H1 (cell line): ENCODE measurements at regions not wholly inside any gene's neighbourhood (a gene's known extent, or its start where the extent isn't known, plus 50 kb on each side); places are given as distances from the start of the nearest gene placed in this dataset.

ENCODE experiments used
- CTCF ChIA-PET: fragments of 300-600 bp; sonication (Branson Sonifier 250); formaldehyde crosslinking; loops from one replicate; lab custom pipeline; 2021; ENCODE audit not compliant: partially characterized antibody; lab: Charles Lee
- POLR2A ChIA-PET: fragments of 300-600 bp; sonication (Branson Sonifier 250); formaldehyde crosslinking; loops from one replicate; lab custom pipeline; 2021; ENCODE audit warnings: inconsistent platforms; ENCODE audit not compliant: partially characterized antibody; lab: Charles Lee
- DNase-seq, 2 experiments: peaks; one replicate each; pipeline versions ENCODE4 v3.0.0 to v3.0.0-alpha.2; 2010 to 2022; ENCODE audit warnings: low spot score in 2 of 2, low read depth in 1 of 2, mixed read lengths in 1 of 2
- FAIRE-seq: peaks from 2 replicates; lab custom pipeline; 2011; peaks lifted over from hg19 to GRCh38; lab: Jason Lieb, UNC
- H2AFZ ChIP-seq: 2 replicates; pipeline ENCODE4 v1.8.1; 2012; ENCODE audit warnings: low read length, inconsistent platforms
- H2AK5ac ChIP-seq: 2 replicates; pipeline ENCODE4 v1.6.1; 2013; ENCODE audit warnings: low read depth, low read length
- H2BK120ac ChIP-seq: replicated peaks from 2 replicates; pipeline ENCODE3; 2013; ENCODE audit warnings: low read depth, low read length, inconsistent platforms
- H2BK12ac ChIP-seq: 2 replicates; pipeline ENCODE4 v1.6.1; 2013; ENCODE audit warnings: low read depth, low read length
- H2BK15ac ChIP-seq: 2 replicates; pipeline ENCODE4 v1.6.1; 2013; ENCODE audit warnings: low read length
- H2BK20ac ChIP-seq: 2 replicates; pipeline ENCODE4 v1.6.1; 2013; ENCODE audit warnings: low read length
- H2BK5ac ChIP-seq: 2 replicates; pipeline ENCODE4 v1.6.1; 2013; ENCODE audit warnings: low read depth, low read length
- H3K14ac ChIP-seq: 2 replicates; pipeline ENCODE4 v1.6.1; 2013; ENCODE audit warnings: inconsistent platforms; ENCODE audit not compliant: insufficient read length
- H3K18ac ChIP-seq: 2 replicates; pipeline ENCODE4 v1.6.1; 2013; ENCODE audit warnings: low read length; ENCODE audit errors: extremely low read depth
- H3K23ac ChIP-seq: 2 replicates; pipeline ENCODE4 v1.6.1; 2013; ENCODE audit warnings: inconsistent platforms; ENCODE audit not compliant: insufficient read length
- H3K23me2 ChIP-seq: 2 replicates; pipeline ENCODE4 v1.6.1; 2013; ENCODE audit warnings: low read depth, low read length
- H3K27ac ChIP-seq: 2 replicates; pipeline ENCODE4 v1.6.1; 2011; ENCODE audit warnings: low read depth, low read length, inconsistent platforms
- H3K27me3 ChIP-seq, 4 experiments: replicated peaks in 1 of 4; 1 replicate in 1 of 4; 2 replicates in 3 of 4; pipeline versions ENCODE4 v1.6.1 to v1.8.1; 2011 to 2013; ENCODE audit warnings: low read length in 3 of 4, mild to moderate bottlenecking in 3 of 4, inconsistent platforms in 2 of 4, mixed read lengths in 2 of 4, moderate library complexity in 1 of 4; ENCODE audit not compliant: control insufficient read depth in 3 of 4, insufficient read depth in 3 of 4; ENCODE audit errors: extremely low read depth in 1 of 4
- H3K36me3 ChIP-seq, 4 experiments: 2 replicates each; pipeline versions ENCODE4 v1.6.1 to v1.8.1; 2011 to 2013; ENCODE audit warnings: mild to moderate bottlenecking in 4 of 4, low read length in 3 of 4, moderate library complexity in 2 of 4, control low read depth in 1 of 4, inconsistent platforms in 1 of 4; ENCODE audit not compliant: insufficient read depth in 4 of 4, control insufficient read depth in 2 of 4
- H3K4ac ChIP-seq: replicated peaks from 2 replicates; pipeline ENCODE3; 2013; ENCODE audit warnings: low read length, low read depth, mixed read lengths, inconsistent platforms; ENCODE audit not compliant: insufficient read length
- H3K4me1 ChIP-seq, 4 experiments: replicated peaks in 1 of 4; 1 replicate in 1 of 4; 2 replicates in 3 of 4; pipeline versions ENCODE4 v1.6.1 to v1.8.1; 2011 to 2013; ENCODE audit warnings: low read length in 3 of 4, inconsistent platforms in 2 of 4, mixed read lengths in 1 of 4; ENCODE audit not compliant: insufficient read depth in 4 of 4, control insufficient read depth in 3 of 4
- H3K4me2 ChIP-seq, 2 experiments: 2 replicates each; pipeline versions ENCODE4 v1.6.1 to v1.8.1; 2011 to 2013; ENCODE audit warnings: low read depth in 2 of 2, low read length in 2 of 2, control low read depth in 1 of 2, inconsistent platforms in 1 of 2, mild to moderate bottlenecking in 1 of 2; ENCODE audit not compliant: insufficient read depth in 1 of 2
- H3K4me3 ChIP-seq, 4 experiments: fragments of 200-600, 300-600 bp in 1 of 4; sonication (generic), shearing (Covaris generic), sonication (Bioruptor Twin) in 1 of 4; 2 replicates each; pipeline versions ENCODE4 v1.5.1 to v1.8.1; 2011 to 2016; ENCODE audit warnings: low read length in 4 of 4, low read depth in 3 of 4, control low read depth in 2 of 4, inconsistent platforms in 2 of 4, mild to moderate bottlenecking in 2 of 4, mixed read lengths in 1 of 4, moderate library complexity in 1 of 4; ENCODE audit not compliant: insufficient read depth in 2 of 4; ENCODE audit errors: extremely low read depth in 1 of 4
- H3K56ac ChIP-seq: replicated peaks from 2 replicates; pipeline ENCODE3; 2013; ENCODE audit warnings: low read depth, mild to moderate bottlenecking, mixed read lengths, low read length, inconsistent platforms; ENCODE audit not compliant: insufficient read length
- H3K79me1 ChIP-seq: 2 replicates; pipeline ENCODE4 v1.6.1; 2013; ENCODE audit warnings: low read depth, low read length, control low read depth
- H3K79me2 ChIP-seq, 2 experiments: 2 replicates each; pipeline versions ENCODE4 v1.6.1 to v1.8.1; 2012 to 2013; ENCODE audit warnings: low read length in 2 of 2, mild to moderate bottlenecking in 2 of 2, inconsistent platforms in 1 of 2; ENCODE audit not compliant: insufficient read depth in 2 of 2, control insufficient read depth in 1 of 2
- H3K9ac ChIP-seq, 4 experiments: replicated peaks in 1 of 4; 1 replicate in 1 of 4; 2 replicates in 3 of 4; pipeline versions ENCODE4 v1.6.1 to v1.8.1; 2011 to 2013; ENCODE audit warnings: low read depth in 3 of 4, low read length in 3 of 4, control low read depth in 2 of 4, mild to moderate bottlenecking in 2 of 4, moderate library complexity in 2 of 4, inconsistent platforms in 1 of 4; ENCODE audit errors: extremely low read depth in 1 of 4
- H3K9me3 ChIP-seq, 2 experiments: 2 replicates each; pipeline versions ENCODE4 v1.6.1 to v1.8.1; 2012 to 2013; ENCODE audit warnings: mild to moderate bottlenecking in 2 of 2, moderate library complexity in 2 of 2, control low read depth in 1 of 2, inconsistent platforms in 1 of 2, low read depth in 1 of 2, low read length in 1 of 2, mixed read lengths in 1 of 2; ENCODE audit not compliant: insufficient read depth in 2 of 2
- H4K20me1 ChIP-seq, 2 experiments: replicated peaks in 1 of 2; 2 replicates each; pipeline versions ENCODE3 to v1.8.1; 2011 to 2013; ENCODE audit warnings: inconsistent platforms in 2 of 2, low read length in 2 of 2, mild to moderate bottlenecking in 1 of 2; ENCODE audit not compliant: insufficient read depth in 2 of 2, control insufficient read depth in 1 of 2
- H4K5ac ChIP-seq: 2 replicates; pipeline ENCODE4 v1.6.1; 2013; ENCODE audit warnings: low read length, low read depth, mixed read lengths, inconsistent platforms; ENCODE audit not compliant: insufficient read length
- H4K8ac ChIP-seq: 2 replicates; pipeline ENCODE4 v1.8.0; 2013; ENCODE audit warnings: mild to moderate bottlenecking, moderate library complexity, low read length, inconsistent platforms; ENCODE audit not compliant: insufficient read depth; ENCODE audit errors: extremely low read depth
- H4K91ac ChIP-seq: replicated peaks from 2 replicates; pipeline ENCODE3; 2013; ENCODE audit warnings: low read length, mixed read lengths, inconsistent platforms; ENCODE audit not compliant: insufficient read length
- BRCA1 ChIP-seq: IDR thresholded peaks from 2 replicates; pipeline ENCODE4 v1.6.1; 2012; ENCODE audit warnings: low read depth, low read length, improper control_type of control experiment
- EP300 ChIP-seq, 2 experiments: IDR thresholded peaks; 1 replicate in 1 of 2; 2 replicates in 1 of 2; pipeline ENCODE4 v1.6.1; 2011 to 2012; ENCODE audit warnings: low read depth in 2 of 2, low read length in 2 of 2, mild to moderate bottlenecking in 2 of 2, borderline replicate concordance in 1 of 2, inconsistent platforms in 1 of 2, moderate library complexity in 1 of 2
- GTF2F1 ChIP-seq: IDR thresholded peaks from 2 replicates; pipeline ENCODE4 v1.6.1; 2012; ENCODE audit warnings: low read depth, low read length, improper control_type of control experiment, borderline replicate concordance
- JUN ChIP-seq: IDR thresholded peaks from 2 replicates; pipeline ENCODE4 v1.6.1; 2011; ENCODE audit warnings: low read depth, mild to moderate bottlenecking, improper control_type of control experiment, low read length
- RXRA ChIP-seq: IDR thresholded peaks from 2 replicates; pipeline ENCODE4 v1.6.1; 2011; ENCODE audit warnings: low read depth, mild to moderate bottlenecking, low read length, moderate library complexity; ENCODE audit not compliant: insufficient read depth
- TCF12 ChIP-seq: IDR thresholded peaks from 2 replicates; pipeline ENCODE4 v1.6.1; 2011; ENCODE audit warnings: low read depth, mild to moderate bottlenecking, low read length
- WGBS, 2 experiments: shearing (Covaris generic) in 1 of 2; methylation state at CpG; one replicate each; pipeline versions ENCODE4 v1.1.6 to v1.1.7; 2013 to 2015; ENCODE audit warnings: low lambda C conversion rate in 2 of 2, mixed read lengths in 2 of 2, inconsistent platforms in 1 of 2, low coverage in 1 of 2, missing lambda C conversion rate in 1 of 2; ENCODE audit not compliant: insufficient replicate concordance in 2 of 2, insufficient coverage in 1 of 2, insufficient read length in 1 of 2; ENCODE audit errors: extremely low coverage in 1 of 2, missing lambda C conversion rate in 1 of 2; 5-methylcytosine and 5-hydroxymethylcytosine counted together
- TF ChIP-seq, protein P1 (sequence below): IDR thresholded peaks from 2 replicates; pipeline ENCODE4 v1.6.1; 2011; ENCODE audit warnings: low read depth, mild to moderate bottlenecking, low read length; ENCODE audit not compliant: insufficient read depth

DNA sequence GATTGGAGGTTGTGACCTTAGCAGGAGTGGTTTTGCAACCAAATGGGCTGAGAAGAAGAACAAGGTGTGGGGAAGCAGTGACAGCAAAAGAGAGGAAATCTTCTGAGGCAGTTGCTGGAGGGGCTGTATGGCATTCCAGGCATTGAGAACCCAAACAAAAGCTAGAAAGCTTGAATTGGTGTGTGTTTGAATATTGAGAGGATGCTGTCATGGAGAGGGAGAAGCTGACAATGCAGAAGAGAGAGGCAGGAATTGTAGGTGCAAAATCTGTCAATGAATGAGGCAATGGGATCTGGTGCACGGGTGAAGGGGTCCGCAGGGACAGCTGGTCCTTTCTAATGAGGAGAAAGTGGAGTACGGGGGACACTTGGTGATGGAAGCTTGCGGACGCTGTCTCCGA, 123.4 kb downstream of the C11orf91 start:
- Histone ChIP-seq H3K4me1 (no peaks in the 10 kb centered on the region), H3K36me3 (no peaks in the 10 kb centered on the region), H4K20me1 (no peaks in the 10 kb centered on the region), H4K8ac (no peak overlapping the region), H3K9ac (no peak overlapping the region), H3K27me3 (no peaks in the 10 kb centered on the region), H2BK15ac (no peak overlapping the region), H3K56ac (no peak overlapping the region), H4K91ac (no peak overlapping the region), H3K23me2 (no peaks in the 10 kb centered on the region; the same call in 1 of the 2 replicates), H3K79me1 (no peaks in the 10 kb centered on the region), H3K4me3 (no peak overlapping the region), H2AFZ (no peak overlapping the region), H2BK20ac (no peak overlapping the region), H3K4ac (no peak overlapping the region), H3K18ac (no peak overlapping the region), H2AK5ac (no peak overlapping the region; the same call in 1 of the 2 replicates), H2BK12ac (no peak overlapping the region), H3K14ac (no peak overlapping the region), H3K79me2 (no peaks in the 10 kb centered on the region), H3K4me2 (no peak overlapping the region), H2BK120ac (no peak overlapping the region), H2BK5ac (no peak overlapping the region), H3K9me3 (peaks cover 3 to 6% of the 10 kb centered on the region in 2 experiments; a peak in 2 of 4 replicates), H3K23ac (no peak overlapping the region), H3K27ac (no peak overlapping the region), H4K5ac (no peak overlapping the region)
- no peak for DNase-seq
- ChIA-PET CTCF (interaction anchor here (0.6 to 2.0 kb wide), 7 partner anchors 8 to 512 kb away, joined by 3 to 4 read pairs (median 3); no protein-coding TSS in a partner anchor), POLR2A (no interaction called here)
- no peak for FAIRE-seq
- 87% methylated on average over 6 of the region's 6 CpGs; no CpG with 5 or more reads in 1 of the 2 experiments for WGBS, 2 experiments
- TF ChIP-seq RXRA (no peak), EP300 (IDR thresholded peaks at IDR 0.05; ENCODE audit: borderline replicate concordance in 1 of 2, low read depth in 2 of 2, low read length in 2 of 2) (no peak), BRCA1 (no peak), GTF2F1 (no peak), TCF12 (no peak), JUN (no peak)
- TF ChIP-seq, protein P1, sequence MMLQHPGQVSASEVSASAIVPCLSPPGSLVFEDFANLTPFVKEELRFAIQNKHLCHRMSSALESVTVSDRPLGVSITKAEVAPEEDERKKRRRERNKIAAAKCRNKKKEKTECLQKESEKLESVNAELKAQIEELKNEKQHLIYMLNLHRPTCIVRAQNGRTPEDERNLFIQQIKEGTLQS, result no peak
